DMS53 (cell line): ENCODE measurements at regions not wholly inside any gene's neighbourhood (a gene's known extent, or its start where the extent isn't known, plus 50 kb on each side); places are given as distances from the start of the nearest gene placed in this dataset.
"Not testable (repeated sequence)": the region's sequence is repeated elsewhere in the genome, so short reads cannot be mapped to it uniquely, and the experiment has no call there.

ENCODE experiments used
- DNase-seq: peaks from one replicate; lab custom pipeline; 2025; lab: John Stamatoyannopoulos, UW

- no peak for DNase-seq
Measured at GRCh38 chr5:57745700-57746651, 263.4 kb upstream of the ACTBL2 start.

- DNase-seq, result no peak
Measured at GRCh38 chr5:57745029-57745428, 262.4 kb upstream of the ACTBL2 start.

GRCh38 chr5:57741336-57741735, 258.7 kb upstream of the ACTBL2 start:
- DNase-seq, result no peak

GRCh38 chr5:57738787-57739186, 256.2 kb upstream of the ACTBL2 start:
- no peak for DNase-seq

GRCh38 chr5:57738301-57738700, 255.7 kb upstream of the ACTBL2 start:
- no peak for DNase-seq

- DNase-seq, result no peak
Measured at GRCh38 chr5:57736716-57737115, 254.1 kb upstream of the ACTBL2 start.

- not testable (repeated sequence) for DNase-seq
Measured at GRCh38 chr5:57735279-57736153, 252.9 kb upstream of the ACTBL2 start.

- DNase-seq, result no peak
Measured at GRCh38 chr5:57734296-57734695, 251.7 kb upstream of the ACTBL2 start.

GRCh38 chr5:57727591-57727990, 245.0 kb upstream of the ACTBL2 start:
- no peak for DNase-seq

GRCh38 chr5:57725658-57726504, 243.3 kb upstream of the ACTBL2 start:
- DNase-seq, result no peak

GRCh38 chr5:57724836-57725235, 242.2 kb upstream of the ACTBL2 start:
- no peak for DNase-seq

- DNase-seq, result no peak
Measured at GRCh38 chr5:57721226-57721625, 238.6 kb upstream of the ACTBL2 start.

GRCh38 chr5:57720656-57721055, 238.0 kb upstream of the ACTBL2 start:
- DNase-seq, result no peak

GRCh38 chr5:57719216-57719615, 236.6 kb upstream of the ACTBL2 start:
- no peak for DNase-seq

- DNase-seq, result peak; percentile 47
Measured at GRCh38 chr5:57718155-57718554, 235.5 kb upstream of the ACTBL2 start.

GRCh38 chr5:57717555-57717954, 234.9 kb upstream of the ACTBL2 start:
- DNase-seq, result peak; percentile 11

- DNase-seq, result no peak
Measured at GRCh38 chr5:57716661-57717060, 234.1 kb upstream of the ACTBL2 start.

- peak; percentile 14 for DNase-seq
Measured at GRCh38 chr5:57715296-57715695, 232.7 kb upstream of the ACTBL2 start.

GRCh38 chr5:57713535-57713934, 230.9 kb upstream of the ACTBL2 start:
- DNase-seq, result not testable (repeated sequence)

- no peak for DNase-seq
Measured at GRCh38 chr5:57711946-57712345, 229.3 kb upstream of the ACTBL2 start.

- DNase-seq, result no peak
Measured at GRCh38 chr5:57711471-57711870, 228.9 kb upstream of the ACTBL2 start.

GRCh38 chr5:57710126-57710525, 227.5 kb upstream of the ACTBL2 start:
- DNase-seq, result no peak
